ENCODE measurements at regions not wholly inside any gene's neighbourhood (a gene's known extent, or its start where the extent isn't known, plus 50 kb on each side); places are given as distances from the start of the nearest gene placed in this dataset.

DNA sequence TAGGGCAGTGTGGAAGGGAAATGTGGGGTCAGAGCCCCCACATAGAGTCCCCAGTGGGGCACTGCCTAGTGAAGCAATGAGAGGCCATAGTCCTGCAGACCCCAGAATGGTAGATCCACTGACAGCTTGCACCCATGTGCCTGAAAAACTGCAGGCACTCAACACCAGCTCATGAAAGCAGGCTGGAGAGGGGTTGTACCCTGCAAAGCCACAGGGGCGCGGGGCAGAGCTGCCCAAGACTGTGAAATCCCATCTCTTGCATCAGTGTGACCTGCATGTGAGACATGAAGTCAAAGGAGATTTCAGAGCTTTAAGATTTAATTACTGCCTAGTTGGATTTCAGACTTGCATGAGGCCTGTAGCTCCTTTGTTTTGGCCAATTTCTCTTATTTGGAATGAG is 224.0 kb downstream of the TXNL1 start:
- TF ChIP-seq, protein P1, sequence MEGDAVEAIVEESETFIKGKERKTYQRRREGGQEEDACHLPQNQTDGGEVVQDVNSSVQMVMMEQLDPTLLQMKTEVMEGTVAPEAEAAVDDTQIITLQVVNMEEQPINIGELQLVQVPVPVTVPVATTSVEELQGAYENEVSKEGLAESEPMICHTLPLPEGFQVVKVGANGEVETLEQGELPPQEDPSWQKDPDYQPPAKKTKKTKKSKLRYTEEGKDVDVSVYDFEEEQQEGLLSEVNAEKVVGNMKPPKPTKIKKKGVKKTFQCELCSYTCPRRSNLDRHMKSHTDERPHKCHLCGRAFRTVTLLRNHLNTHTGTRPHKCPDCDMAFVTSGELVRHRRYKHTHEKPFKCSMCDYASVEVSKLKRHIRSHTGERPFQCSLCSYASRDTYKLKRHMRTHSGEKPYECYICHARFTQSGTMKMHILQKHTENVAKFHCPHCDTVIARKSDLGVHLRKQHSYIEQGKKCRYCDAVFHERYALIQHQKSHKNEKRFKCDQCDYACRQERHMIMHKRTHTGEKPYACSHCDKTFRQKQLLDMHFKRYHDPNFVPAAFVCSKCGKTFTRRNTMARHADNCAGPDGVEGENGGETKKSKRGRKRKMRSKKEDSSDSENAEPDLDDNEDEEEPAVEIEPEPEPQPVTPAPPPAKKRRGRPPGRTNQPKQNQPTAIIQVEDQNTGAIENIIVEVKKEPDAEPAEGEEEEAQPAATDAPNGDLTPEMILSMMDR (IDR thresholded peaks at IDR 0.05) = no peak
- TF ChIP-seq POLR2A (IDR thresholded peaks at IDR 0.05) = no peak
